ENCODE measurements at regions not wholly inside any gene's neighbourhood (a gene's known extent, or its start where the extent isn't known, plus 50 kb on each side); places are given as distances from the start of the nearest gene placed in this dataset.
"Not testable (repeated sequence)": the region's sequence is repeated elsewhere in the genome, so short reads cannot be mapped to it uniquely, and the experiment has no call there.

DNA sequence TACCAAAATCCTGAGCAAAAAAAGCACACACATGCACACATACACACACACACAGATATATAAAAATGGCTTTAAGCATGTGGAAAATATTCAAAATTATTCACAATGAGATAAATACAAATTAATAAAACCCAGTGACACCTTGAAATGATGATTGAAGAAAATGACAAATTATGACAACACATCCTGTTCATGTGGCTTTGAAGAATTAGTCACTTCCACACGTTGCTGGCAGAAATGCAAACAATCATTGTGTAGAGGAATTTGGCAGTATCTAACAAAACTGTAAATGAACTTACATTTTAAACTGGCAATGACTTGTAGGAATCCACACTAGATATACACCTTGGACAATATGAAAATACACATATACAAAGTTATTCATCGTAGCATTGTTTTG, 95.8 kb upstream of the RGPD4 start:
- DNase-seq, result no peak

DNA sequence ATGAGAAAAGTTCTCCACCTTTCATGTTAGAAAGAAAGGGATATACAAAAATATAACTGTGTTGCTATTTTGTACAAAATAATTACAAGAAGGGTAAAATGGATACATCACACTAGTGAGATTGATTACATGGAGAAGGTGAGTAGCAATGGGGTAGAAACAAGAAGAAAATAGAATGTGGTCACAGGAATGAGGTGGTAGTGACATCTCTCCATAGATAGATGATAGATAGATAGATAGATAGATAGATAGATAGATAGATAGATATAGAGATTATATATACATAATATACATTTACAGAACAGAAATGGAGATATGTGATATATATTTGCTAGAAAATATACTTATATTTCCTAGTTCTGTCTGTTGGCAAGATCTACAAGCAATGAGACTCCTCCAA, 95.3 kb upstream of the RGPD4 start:
- DNase-seq, result no peak

DNA sequence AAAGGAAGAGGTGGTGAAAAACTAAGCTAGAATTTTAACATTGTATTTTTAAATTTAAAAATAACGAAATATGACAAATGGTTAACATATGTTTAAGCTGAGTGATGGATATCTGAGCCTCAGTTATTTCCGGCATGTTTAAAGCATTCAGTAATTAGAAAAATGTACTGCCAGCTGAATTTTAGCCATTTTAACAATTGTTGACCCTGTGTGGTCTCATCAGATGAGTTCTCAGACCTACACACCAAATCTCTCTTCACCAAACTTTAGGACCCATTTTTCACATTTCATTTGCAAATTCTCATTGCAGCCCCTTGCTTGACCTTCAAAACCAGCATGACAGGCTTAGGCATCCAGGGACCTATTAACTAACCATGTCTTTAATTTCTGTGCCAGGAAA, 91.5 kb upstream of the RGPD4 start:
- DNase-seq, result no peak

DNA sequence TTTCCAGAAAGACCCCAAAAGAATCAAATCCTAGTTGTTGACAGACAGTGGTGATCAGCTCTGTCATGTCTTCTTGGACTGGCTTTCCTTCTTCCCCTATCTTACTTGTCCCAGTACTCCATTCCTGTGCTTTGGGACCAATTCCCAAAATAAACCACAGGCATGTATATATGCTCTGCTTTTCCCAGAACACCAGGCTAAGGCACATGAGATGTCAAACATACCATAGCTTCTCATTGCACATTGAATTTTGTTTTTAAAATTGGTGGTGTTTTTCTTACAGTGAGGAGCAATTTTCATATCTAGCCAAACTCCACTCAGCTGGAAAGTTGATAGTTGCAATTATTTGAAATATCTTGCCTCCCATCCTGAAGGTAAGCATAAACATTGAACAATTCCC, 88.9 kb upstream of the RGPD4 start:
- no peak for DNase-seq

DNA sequence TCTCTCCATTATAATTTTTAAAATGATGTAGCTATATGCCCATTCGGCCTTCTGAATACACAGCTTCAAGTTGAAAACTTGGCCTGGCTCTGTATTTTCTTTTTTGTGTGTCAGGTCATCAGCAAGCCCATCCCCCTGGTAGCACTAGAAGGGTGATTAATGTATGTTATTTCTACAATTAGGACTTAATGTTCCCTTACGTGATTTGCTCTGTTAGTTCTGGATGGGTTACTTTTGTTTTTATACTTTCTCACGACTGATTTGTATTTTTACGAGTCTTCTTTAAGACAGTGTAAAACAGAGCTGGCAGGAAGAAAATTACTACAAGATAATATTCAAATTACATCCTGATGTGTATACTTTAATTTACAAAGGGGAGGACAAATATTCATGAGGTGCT, 88.4 kb upstream of the RGPD4 start:
- no peak for DNase-seq

DNA sequence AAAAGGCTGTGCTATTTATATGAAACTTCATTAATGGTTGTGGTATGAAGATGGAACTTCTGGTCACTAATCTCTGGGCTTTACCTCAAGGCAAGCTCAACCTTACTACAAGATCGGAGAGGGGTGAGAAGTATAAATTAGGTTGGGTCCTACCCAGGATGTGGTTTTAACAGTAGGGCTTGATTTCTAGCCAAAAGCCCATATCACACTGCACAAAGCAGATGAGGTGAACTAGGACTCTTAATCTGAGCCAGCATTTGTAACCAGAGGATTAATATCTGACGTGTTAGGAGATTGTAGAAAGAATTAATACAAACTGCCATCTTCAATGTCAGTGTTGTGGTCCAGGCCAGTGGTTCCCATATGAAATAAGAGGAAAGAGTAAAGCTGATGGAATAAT, 86.4 kb upstream of the RGPD4 start:
- no peak for DNase-seq

DNA sequence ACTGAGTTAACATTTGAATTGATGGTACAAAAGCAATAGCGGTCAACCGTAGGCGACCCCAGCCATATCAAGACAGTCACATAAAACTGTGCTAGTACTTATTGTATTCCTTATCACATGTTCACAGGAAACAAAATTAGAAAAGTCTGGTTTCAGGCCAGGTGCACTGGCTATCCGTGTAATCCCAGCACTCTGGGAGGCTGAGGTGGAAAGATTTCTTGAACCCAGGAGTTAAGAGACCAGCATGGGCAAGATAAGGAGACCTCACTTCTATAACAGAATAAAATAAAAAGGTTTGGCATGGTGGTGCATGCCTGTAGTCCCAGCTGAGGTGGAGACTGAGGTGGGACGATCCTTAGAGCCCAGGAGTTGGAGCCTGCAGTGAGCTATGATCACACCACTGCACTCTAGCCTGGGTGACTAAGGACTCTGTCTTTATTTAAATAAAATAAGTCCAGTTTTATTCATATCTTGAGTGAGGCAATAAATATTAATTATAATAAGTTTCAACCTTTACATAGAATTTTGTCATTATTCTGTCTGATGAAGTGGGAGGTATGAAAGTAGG, 84.1 kb upstream of the RGPD4 start:
- no peak for DNase-seq

DNA sequence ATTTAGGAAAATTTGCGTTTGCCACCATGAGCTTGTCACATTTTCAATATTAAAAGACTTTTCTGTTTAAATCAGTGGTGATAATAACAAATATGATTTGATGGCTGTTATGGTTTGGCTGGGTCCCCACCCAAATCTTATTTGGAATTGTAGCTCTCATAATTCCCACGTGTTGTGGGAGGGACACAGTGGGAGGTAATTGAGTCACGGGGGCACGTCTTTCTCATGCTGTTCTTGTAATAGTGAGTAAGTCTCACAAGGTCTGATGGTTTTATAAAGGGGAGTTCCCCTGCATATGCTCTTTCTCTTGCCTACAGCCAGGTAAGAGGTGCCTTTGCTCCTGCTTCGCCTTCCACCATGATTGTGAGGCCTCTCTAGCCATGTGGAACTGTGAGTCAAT, 83.4 kb upstream of the RGPD4 start:
- DNase-seq, result no peak

DNA sequence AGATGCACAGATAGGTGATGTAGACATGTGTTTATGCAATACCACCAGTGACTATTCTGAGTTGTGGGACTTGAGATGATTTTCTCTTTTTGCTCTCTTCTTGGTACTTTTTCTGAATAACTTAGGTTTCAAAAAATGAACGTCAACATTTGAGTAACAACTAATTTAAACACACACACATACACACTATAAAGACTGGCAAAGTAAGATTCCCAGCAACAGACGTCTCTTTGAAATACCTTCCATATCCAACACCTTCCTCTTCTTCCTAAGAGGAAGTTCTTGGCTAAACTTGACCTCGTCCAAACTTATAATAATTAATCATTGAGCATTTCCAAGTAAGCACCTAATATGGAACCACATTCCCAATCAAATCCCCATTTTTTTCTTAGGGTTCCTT, 81.6 kb upstream of the RGPD4 start:
- DNase-seq, result no peak

DNA sequence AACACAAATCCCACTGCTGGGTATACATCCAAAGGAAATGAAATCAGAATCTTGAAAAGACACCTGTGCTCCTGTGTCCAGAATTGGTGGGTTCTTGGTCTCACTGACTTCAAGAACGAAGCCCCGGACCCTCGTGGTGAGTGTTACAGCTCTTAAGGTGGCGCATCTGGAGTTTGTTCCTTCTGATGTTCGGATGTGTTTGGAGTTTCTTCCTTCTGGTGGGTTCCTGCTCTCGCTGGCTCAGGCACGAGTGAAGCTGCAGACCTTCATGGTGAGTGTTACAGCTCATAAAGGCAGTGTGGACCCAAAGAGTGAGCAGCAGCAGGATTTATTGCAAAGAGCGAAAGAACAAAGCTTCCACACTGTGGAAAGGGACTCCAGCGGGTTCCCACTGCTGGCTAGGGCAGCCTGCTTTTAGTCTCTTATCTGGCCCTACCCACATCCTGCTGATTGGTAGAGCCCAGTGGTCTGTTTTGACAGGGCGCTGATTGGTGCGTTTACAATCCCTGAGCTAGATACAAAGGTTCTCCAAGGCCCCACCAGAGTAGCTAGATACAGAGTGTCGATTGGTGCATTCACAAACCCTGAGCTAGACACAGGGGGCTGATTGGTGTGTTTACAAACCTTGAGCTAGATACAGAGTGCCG, 80.0 kb upstream of the RGPD4 start:
- not testable (repeated sequence) for DNase-seq

DNA sequence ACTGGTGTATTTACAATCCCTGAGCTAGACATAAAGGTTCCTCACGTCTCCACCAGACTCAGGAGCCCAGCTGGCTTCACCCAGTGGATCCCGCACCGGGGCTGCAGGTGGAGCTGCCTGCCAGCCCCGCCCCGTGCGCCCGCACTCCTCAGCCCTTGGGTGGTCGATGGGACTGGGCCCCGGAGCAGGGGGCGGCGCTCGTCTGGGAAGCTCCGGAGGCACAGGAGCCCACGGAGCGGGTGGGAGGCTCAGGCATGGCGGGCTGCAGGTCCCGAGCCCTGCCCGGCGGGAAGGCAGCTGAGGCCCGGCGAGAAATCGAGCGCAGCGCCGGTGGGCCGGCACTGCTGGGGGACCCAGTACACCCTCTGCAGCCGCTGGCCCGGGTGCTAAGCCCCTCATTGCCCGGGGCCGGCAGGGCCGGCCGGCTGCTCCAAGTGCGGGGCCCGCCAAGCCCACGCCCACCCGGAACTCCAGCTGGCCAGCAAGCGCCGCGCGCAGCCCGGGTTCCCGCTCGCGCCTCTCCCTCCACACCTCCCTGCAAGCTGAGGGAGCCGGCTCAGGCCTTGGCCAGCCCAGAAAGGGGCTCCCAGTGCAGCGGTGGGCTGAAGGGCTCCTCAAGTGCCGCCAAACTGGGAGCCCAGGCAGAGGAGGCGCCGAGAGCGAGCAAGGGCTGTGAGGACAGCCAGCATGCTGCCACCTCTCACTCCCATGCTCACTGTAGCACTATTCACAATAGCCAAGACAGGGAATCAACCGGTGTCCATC, 79.3 kb upstream of the RGPD4 start:
- DNase-seq, result not testable (repeated sequence)

DNA sequence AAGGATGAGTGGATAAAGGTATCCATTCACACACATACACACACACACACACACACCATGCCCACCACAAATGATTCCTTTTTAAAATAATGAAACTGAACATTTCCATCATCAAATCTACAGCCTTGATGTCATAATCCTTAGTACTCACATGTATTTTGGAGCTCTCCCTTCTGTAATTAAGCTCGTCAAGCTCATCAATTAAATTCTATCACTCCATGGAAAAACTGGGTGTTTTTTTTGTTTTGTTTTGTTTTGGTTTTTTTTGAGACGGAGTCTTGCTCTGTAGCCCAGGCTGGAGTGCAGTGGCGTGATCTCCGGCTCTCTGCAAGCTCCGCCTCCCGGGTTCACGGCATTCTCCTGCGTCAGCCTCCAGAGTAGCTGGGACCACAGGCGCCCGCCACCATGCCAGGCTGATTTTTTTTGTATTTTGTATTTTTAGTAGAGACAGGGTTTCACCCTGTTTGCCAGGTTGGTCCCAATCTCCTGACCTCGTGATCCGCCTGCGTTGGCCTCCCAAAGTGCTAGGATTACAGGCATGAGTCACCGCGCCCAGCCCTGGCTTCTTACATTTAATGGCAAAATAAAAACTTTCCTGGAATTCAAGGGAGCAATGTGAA, 78.6 kb upstream of the RGPD4 start:
- DNase-seq, result no peak

DNA sequence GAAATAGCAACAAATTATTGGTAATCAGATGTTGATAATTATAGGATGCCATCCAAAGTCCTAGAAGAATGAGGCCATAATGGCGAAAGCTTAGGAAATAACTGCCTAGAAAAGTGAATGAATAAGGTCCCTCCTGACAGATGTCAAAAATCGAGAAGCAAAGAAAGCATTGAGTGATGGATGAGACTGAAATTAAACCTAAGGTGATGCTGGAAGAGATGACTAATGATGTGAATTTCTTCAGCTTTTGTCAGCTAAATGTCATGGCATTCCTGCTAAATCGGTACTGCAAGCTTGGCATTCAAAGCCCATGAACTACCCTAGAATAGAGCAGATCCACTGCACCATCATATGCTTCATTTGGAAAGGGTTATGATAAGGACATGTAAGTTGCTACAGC, 74.8 kb upstream of the RGPD4 start:
- DNase-seq, result no peak

DNA sequence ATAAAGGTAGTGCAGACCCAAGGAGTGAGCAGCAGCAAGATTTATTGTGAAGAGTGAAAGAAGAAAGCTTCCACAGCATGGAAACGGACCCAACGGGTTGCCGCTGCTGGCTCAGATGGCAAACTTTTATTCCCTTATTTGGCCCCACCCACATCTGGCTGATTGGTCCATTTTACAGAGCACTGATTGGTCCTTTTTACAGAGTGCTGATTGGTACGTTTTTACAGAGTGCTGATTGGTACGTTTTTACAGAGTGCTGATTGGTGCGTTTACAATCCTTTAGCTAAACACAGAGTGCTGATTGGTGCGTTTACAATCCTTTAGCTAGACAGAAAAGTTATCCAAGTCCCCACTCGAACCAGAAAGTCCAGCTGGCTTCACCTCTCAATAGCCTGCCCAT, 72.9 kb upstream of the RGPD4 start:
- not testable (repeated sequence) for DNase-seq

DNA sequence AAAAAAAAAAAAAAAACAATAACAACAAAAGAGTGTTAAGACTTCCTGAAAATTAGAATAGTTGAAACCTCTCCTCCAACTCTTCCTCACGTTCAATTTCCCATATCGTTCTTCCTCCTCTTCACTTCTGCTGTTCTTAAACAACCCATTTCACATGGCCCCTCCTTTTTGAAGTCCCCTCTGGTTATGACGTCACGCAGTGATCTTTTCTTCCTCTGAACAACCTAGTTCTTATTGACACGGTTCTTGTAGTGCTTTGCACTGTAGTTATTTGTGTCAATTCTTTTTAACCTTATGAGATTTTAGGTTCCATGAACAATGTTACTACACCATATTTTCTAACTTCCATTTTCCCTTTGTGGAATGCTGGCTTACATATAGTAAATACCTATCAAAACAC, 69.5 kb upstream of the RGPD4 start:
- no peak for DNase-seq

DNA sequence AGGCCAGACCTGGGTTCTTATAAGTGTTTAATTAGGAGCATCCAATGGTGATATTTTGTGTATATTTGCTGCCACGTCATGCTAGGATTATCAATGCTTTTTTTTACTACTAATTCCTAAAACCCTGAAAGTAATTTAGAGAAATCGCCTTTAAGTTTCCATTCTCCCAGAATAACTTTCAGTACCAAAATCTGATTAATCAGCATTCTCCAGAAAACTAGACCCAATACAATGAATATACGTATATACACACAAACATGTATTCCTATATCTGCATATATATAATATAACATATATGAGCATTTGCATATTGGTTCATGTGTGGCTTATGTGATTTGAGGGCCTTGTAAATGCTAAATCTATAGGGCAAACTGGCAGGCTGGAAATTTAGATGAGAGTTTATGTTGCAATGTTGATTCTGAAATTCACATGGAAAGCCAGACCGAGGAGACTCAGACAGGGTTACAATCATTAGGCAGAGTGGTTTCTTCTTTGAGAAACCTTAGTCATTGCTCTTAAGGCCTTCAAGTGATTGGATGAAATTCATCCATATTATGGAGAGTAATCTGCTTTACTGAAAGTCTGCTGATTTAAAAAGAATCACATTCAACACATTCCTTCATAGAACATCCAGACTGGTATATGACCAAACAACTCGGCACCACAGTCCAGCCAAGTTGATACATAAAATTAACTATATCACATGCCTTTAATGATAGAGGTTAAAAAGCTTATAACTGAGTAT, 65.9 kb upstream of the RGPD4 start:
- no peak for DNase-seq

DNA sequence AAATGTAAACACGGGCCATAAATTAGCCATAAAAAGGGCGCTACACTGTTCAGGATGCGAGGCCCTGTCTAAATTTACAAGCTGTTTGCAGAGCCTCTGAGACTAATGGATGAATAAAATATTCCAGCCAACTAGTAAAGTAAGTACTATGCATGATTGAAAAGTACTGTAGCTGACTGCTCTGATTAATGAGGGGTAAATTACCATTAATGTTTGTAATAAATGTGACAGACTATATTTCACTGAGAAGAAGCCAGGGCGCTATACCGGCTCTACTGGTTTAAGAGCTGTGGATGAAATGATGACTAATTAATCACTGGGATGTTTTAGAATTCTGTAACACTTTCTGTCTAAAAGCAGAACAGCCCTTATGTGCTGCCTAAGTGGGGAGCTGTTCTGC, 54.3 kb upstream of the RGPD4 start:
- no peak for DNase-seq

DNA sequence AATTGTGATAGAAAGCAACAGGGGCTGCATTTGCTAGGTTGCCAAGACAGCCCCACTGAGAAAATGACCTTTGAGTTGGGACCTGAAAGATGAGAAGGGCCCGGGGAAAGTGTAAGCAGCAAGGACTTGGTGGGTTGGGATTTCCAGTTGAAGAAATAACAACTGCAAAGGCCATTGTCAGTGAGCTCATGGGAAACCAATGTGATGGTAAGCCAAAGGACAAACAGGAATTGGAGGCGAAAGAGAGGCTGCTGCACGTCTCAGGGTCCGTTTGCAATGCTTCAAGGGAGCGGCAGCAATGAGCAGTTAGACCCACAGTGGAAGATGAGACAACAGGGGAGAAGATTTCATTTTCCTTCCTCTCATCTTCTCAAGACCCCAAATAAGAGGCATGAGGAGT, 51.5 kb upstream of the RGPD4 start:
- no peak for DNase-seq

DNA sequence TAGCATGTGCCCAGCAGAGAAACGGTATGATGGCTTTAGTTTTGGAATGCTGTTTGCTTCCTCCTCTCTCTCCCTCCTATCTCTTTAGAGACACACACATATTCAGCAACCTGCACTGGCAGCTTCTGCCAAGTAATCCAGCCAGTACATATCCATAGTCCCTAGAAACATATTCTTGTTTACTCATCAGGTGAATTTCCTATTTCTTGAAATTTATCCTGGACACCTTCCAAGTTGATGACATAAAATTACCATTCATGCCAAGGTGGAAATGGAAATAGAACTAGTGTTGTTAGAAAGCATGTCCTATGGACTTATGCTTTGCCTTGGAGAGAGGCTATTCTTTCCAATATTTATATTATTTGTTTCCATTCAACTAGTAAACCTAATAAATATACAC, 50.9 kb upstream of the RGPD4 start:
- DNase-seq, result no peak

DNA sequence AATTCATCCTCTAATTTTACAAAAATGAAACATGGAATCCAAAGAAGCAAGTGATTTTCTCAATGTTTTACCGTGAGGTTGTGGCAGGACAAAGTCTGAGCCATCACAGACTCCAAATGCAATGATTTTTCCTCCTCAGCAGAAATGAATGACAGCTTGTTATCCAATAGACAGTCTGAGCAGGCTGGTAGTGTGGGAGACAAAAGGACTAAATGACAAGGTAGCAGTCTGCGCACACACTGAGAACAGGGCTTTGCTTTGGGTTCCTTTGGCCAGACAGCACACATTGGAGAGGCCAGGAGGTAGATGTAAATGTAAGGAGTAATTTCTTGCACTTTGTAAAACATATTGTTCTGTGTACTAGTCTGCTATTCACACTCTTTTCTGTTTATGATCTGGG, 50.3 kb upstream of the RGPD4 start:
- DNase-seq, result no peak

All from activated CD4-positive, alpha-beta T cell treated with anti-CD3 and anti-CD28 coated beads, Interleukin-2, Interleukin-6, amounts not matched to agents 100 ng/mL and 50 ng/mL, durations not matched to agents 16 hours and 8 hours (primary cell).